ENCODE measurements at regions not wholly inside any gene's neighbourhood (a gene's known extent, or its start where the extent isn't known, plus 50 kb on each side); places are given as distances from the start of the nearest gene placed in this dataset.

DNA sequence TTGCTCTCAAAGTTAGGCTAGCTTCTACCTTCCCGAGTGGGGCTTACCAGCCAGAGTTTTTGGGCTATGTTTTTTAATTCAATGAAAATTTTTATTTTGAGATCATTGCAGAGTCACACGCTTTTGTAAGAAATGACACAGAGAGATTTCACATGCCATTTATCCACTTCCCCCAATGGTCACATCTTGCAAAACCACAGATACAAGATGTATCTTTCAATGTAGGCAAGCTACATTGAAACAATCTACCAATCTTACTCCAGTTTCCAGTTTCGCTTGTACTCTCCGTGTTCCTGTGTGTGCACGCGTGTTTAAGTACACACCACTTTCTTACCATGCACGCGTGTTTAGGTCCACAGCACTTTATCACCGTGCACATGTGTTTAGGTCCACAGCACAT lies 89.4 kb upstream of the LEP start:
- TF ChIP-seq, protein P1, sequence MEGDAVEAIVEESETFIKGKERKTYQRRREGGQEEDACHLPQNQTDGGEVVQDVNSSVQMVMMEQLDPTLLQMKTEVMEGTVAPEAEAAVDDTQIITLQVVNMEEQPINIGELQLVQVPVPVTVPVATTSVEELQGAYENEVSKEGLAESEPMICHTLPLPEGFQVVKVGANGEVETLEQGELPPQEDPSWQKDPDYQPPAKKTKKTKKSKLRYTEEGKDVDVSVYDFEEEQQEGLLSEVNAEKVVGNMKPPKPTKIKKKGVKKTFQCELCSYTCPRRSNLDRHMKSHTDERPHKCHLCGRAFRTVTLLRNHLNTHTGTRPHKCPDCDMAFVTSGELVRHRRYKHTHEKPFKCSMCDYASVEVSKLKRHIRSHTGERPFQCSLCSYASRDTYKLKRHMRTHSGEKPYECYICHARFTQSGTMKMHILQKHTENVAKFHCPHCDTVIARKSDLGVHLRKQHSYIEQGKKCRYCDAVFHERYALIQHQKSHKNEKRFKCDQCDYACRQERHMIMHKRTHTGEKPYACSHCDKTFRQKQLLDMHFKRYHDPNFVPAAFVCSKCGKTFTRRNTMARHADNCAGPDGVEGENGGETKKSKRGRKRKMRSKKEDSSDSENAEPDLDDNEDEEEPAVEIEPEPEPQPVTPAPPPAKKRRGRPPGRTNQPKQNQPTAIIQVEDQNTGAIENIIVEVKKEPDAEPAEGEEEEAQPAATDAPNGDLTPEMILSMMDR (conservative IDR thresholded peaks at IDR 0.05; ENCODE audit: low read depth, low read length): no peak
- Histone ChIP-seq H3K27me3 (ENCODE audit: insufficient read depth, low read depth) (no peaks in the 10 kb centered on the region), H4K20me1 (ENCODE audit: insufficient read depth) (no peaks in the 10 kb centered on the region), H3K9ac (no peak overlapping the region), H3K27ac (no peak overlapping the region), H3K4me2 (no peak overlapping the region), H2AFZ (ENCODE audit: low read depth) (no peak overlapping the region), H3K4me1 (ENCODE audit: low read depth, poor library complexity, severe bottlenecking) (no peaks in the 10 kb centered on the region), H3K4me3 (IDR thresholded peaks at IDR 0.05; ENCODE audit: insufficient read depth, low read depth, low read length) (no peak overlapping the region), H3K79me2 (ENCODE audit: insufficient read depth, low read depth) (no peaks in the 10 kb centered on the region), H3K36me3 (ENCODE audit: insufficient read depth) (no peaks in the 10 kb centered on the region)

- Histone ChIP-seq H3K4me2 (no peak overlapping the region), H2AFZ (ENCODE audit: low read depth) (no peak overlapping the region), H3K36me3 (ENCODE audit: insufficient read depth) (no peaks in the 10 kb centered on the region), H3K4me3 (IDR thresholded peaks at IDR 0.05; ENCODE audit: insufficient read depth, low read depth, low read length) (no peak overlapping the region), H3K4me1 (ENCODE audit: low read depth, poor library complexity, severe bottlenecking) (no peaks in the 10 kb centered on the region), H3K79me2 (ENCODE audit: insufficient read depth, low read depth) (no peaks in the 10 kb centered on the region), H4K20me1 (ENCODE audit: insufficient read depth) (no peaks in the 10 kb centered on the region), H3K9ac (no peak overlapping the region), H3K27me3 (ENCODE audit: insufficient read depth, low read depth) (no peaks in the 10 kb centered on the region), H3K27ac (no peak overlapping the region)
- TF ChIP-seq, protein P1 (conservative IDR thresholded peaks at IDR 0.05; ENCODE audit: low read depth, low read length): no peak
Measured at GRCh38 chr7:128152721-128153120, 88.4 kb upstream of the LEP start.

GRCh38 chr7:128153436-128153835 lies 87.6 kb upstream of the LEP start:
- Histone ChIP-seq H4K20me1 (ENCODE audit: insufficient read depth) (no peaks in the 10 kb centered on the region), H3K36me3 (ENCODE audit: insufficient read depth) (no peaks in the 10 kb centered on the region), H3K27me3 (ENCODE audit: insufficient read depth, low read depth) (no peaks in the 10 kb centered on the region), H3K27ac (no peak overlapping the region), H3K79me2 (ENCODE audit: insufficient read depth, low read depth) (no peaks in the 10 kb centered on the region), H3K4me1 (ENCODE audit: low read depth, poor library complexity, severe bottlenecking) (no peaks in the 10 kb centered on the region), H3K4me3 (IDR thresholded peaks at IDR 0.05; ENCODE audit: insufficient read depth, low read depth, low read length) (no peak overlapping the region), H3K9ac (no peak overlapping the region), H2AFZ (ENCODE audit: low read depth) (no peak overlapping the region), H3K4me2 (no peak overlapping the region)
- TF ChIP-seq, protein P1 (conservative IDR thresholded peaks at IDR 0.05; ENCODE audit: low read depth, low read length): no peak

DNA sequence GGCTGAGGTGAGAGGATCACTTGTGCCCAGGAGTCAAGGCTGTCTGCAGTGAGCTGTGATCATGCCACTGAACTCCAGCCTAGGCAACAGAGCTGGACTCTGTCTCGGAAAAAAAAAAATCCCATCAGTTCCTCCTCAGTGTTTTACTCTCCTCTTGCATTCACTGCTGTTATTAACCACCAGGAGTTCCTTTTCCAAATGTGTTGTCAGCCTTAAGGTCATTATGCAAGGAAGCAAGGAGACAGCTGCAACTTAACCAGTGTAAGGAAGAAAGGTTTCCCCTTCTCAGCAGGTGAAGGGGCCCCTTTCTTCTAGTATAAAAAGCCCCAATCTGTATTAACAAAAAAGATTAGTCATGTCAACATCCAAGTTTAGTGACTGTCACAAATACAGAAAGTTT lies 86.6 kb upstream of the LEP start:
- Histone ChIP-seq H4K20me1 (ENCODE audit: insufficient read depth) (no peaks in the 10 kb centered on the region), H3K9ac (no peak overlapping the region), H3K4me1 (ENCODE audit: low read depth, poor library complexity, severe bottlenecking) (no peaks in the 10 kb centered on the region), H3K36me3 (ENCODE audit: insufficient read depth) (no peaks in the 10 kb centered on the region), H3K27ac (no peak overlapping the region), H3K79me2 (ENCODE audit: insufficient read depth, low read depth) (no peaks in the 10 kb centered on the region), H2AFZ (ENCODE audit: low read depth) (no peak overlapping the region), H3K4me2 (no peak overlapping the region), H3K27me3 (ENCODE audit: insufficient read depth, low read depth) (no peaks in the 10 kb centered on the region), H3K4me3 (IDR thresholded peaks at IDR 0.05; ENCODE audit: insufficient read depth, low read depth, low read length) (no peak overlapping the region)
- TF ChIP-seq, protein P1 (conservative IDR thresholded peaks at IDR 0.05; ENCODE audit: low read depth, low read length): no peak

Measured in KMS-11 (cell line).